IMR-90 (cell line): ENCODE measurements at regions not wholly inside any gene's neighbourhood (a gene's known extent, or its start where the extent isn't known, plus 50 kb on each side); places are given as distances from the start of the nearest gene placed in this dataset.

Experiments used
- POLR2A ChIP-seq: IDR thresholded peaks from 2 replicates; pipeline ENCODE4 v1.6.1; 2012; ENCODE audit warnings: mild to moderate bottlenecking, low read depth, low read length
- TF ChIP-seq, protein P1 (sequence below): conservative IDR thresholded peaks from 2 replicates; pipeline ENCODE4 v1.5.1; 2012; ENCODE audit warnings: mild to moderate bottlenecking, low read depth, low read length, improper control_type of control experiment

DNA sequence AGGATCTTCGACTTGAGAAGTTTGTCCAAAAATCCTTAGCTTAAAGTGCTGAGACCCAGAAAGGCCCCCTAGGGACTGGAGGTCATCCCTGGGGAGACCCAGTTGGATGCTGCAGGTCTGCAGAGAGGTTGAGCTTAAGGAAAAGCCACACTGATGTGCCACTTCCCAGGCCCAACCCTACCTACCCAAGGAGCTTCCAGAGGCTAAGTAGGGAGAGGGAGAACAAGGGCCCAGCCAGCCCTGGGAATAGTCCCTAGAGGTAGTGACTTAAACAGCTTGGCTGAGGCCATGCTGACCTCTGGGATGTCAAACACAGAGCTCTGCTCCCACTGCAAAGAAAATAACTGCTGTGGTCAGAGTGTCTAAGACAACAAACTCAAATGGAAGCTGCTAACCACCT lies 693.7 kb downstream of the MATN1 start:
- TF ChIP-seq, protein P1, sequence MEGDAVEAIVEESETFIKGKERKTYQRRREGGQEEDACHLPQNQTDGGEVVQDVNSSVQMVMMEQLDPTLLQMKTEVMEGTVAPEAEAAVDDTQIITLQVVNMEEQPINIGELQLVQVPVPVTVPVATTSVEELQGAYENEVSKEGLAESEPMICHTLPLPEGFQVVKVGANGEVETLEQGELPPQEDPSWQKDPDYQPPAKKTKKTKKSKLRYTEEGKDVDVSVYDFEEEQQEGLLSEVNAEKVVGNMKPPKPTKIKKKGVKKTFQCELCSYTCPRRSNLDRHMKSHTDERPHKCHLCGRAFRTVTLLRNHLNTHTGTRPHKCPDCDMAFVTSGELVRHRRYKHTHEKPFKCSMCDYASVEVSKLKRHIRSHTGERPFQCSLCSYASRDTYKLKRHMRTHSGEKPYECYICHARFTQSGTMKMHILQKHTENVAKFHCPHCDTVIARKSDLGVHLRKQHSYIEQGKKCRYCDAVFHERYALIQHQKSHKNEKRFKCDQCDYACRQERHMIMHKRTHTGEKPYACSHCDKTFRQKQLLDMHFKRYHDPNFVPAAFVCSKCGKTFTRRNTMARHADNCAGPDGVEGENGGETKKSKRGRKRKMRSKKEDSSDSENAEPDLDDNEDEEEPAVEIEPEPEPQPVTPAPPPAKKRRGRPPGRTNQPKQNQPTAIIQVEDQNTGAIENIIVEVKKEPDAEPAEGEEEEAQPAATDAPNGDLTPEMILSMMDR = no peak
- no peak for TF ChIP-seq POLR2A
